ENCODE measurements at regions not wholly inside any gene's neighbourhood (a gene's known extent, or its start where the extent isn't known, plus 50 kb on each side); places are given as distances from the start of the nearest gene placed in this dataset.

DNA sequence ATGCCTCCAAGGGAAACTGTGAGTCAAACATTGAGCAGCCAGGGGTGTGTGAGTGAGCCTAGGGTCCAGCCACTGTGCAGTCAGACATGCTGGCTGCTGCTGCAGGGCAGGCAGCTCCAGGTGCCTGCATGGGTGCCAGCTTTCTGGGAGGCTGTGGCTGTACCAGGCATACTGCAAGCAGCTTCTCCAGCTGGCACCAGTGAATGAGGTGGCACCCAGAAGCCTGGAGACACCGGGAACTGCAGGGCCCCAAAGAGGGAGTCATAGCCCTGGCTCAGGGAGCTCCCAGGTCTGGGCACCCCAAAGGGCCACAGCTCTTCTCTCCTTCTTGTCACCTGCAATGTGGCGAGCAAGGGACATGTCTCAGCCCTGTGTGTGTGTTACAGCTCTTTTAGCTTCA is 283.2 kb downstream of the RPRM start:
- no peak for DNase-seq (ENCODE audit: low spot score)

DNA sequence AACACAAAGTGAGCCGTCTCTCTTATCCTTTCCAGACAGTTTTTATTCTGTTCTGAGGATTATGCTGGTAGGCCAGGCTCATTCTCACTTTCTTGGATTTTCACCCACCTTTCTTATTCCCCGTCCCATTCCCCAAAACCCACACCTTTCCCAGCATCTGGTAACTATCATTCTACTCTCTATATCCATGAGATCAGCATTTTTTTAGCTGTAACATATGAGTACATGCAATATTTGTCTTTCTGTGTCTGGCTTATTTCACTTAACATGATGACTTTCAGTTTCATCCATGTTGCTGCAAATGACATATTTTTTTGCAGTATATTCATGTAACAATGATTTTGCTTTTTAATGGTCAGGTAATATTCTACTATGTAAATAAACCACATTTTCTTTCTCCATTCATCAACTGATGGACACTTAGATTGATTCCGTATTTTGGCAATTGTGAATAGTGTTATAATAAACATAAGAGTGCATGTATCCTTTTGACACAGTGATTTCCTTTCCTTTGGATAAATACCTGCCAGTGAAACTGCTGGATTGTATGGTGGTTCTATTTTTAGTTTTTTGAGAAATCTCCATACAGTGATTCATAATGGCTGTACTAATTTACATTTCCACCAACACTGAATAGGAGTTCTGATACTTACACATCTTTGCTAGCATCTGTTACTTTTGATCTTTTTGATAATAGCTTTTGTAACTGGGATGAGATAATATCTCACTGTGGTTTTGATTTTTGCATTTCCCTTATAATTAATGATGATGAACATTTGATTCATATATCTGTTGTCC is 289.3 kb downstream of the RPRM start:
- DNase-seq (ENCODE audit: low spot score): no peak

DNA sequence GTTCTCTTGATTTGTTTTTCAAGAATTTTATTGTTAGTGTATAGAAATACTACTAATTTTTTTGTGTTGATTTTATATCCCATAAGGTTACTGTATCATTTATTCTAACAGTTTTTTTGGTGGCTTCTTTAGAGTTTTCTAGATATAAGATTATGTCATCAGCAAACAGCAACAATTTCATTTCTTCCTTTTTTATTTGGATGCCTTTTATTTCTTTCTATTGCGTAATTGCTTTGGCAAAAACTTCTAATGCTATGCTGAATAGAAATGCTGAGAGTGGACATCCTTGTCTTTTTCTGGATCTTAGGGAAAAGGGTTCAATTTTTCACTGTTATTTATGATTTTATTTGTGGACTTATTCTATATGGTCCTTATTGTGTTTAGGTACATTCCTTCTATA is 298.8 kb downstream of the RPRM start:
- no peak for DNase-seq (ENCODE audit: low spot score)

DNA sequence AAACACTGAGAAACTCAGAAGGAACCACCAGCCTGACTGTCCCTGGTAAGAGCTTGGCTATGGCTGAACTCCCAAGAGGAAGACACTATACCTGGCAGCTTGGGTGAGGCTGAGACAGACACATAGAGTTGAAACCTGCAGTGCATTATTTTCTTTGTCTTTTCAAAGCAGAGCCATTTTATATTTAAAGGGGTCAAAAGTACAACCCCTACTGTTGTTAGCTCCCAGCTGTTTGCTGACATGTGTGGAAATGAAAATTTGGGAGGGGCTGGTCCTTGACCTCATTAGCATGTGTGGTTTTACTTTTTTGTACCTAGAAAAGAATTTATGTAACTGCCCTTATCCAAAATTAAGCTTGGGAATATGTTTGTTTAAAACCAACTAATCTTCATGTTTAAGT is 309.0 kb downstream of the RPRM start:
- DNase-seq (ENCODE audit: low spot score): no peak

DNA sequence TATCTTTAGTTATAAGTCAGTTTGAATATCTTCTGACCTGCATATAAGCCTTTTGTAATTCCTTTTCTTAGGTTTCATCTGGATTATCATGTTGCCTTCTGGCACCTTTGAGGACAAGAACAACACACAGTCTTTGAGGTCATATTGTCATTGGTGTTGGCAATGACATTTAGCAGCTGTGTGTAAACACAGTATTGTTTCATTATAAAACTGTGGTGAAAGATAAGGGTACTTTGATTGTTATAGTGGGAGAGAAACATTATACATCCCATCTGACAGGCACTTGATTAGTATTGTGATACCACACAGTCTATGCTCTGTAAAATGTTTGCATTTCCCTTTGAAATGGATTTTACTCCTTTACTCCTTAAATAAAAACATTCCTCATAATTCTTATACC is 313.5 kb downstream of the RPRM start:
- no peak for DNase-seq (ENCODE audit: low spot score)

DNA sequence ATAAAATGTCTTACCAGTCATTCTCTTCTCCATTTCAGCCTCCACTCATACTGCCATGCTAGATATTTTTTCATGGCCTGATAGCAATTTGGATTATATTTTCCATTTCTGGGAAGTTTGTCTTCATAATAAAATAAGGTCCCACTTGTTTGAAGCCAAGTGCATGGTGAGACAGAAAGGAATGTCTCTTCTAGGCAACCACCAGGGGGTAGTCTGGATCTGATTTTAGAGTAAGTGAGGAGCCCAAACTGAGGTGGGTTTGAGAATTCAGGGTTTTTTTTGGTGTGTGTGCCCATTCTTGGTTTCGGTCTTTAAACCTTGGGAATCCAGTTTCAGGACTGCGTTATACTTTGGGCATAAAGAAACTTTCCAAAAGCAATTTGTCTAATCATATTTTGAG is 315.5 kb downstream of the RPRM start:
- no peak for DNase-seq (ENCODE audit: low spot score)

DNA sequence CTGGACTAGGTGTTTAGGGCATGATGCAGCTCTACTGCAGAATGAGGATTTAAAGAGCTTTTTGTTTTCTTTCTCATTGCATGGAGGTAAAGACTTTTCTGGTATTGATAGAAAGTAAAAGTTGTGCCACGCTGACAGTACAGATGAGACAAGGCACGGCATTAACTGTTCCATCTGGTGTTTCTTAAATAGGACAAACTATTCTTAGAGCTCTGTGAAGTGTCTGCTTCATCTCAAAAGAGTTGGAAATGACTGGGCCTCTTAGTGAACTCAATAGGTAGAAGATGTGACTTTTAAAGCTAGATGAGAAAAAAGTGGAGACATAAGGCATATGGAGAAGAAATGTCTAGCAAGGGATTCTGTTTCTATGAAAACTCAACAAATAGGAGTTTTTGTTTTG is 321.8 kb downstream of the RPRM start:
- DNase-seq (ENCODE audit: low spot score): no peak

DNA sequence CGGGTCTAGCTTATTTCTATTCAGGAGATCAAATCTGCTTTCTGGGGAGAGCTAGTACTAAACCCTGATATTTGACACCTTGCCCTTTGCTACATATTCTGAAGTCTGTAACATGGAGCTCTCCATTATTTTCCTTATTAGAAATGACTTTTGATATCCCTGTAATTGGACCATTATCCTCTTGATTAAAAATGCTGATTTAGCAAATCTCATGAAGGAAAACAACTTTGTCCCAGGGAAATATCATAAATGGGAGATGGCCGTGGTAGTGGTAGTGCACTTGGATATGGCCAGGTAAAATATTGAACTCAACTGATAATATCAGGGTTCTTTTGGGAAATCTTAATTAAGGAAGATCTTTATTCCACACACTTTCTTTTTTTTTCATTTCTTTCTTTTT is 326.5 kb downstream of the RPRM start:
- no peak for DNase-seq (ENCODE audit: low spot score)

DNA sequence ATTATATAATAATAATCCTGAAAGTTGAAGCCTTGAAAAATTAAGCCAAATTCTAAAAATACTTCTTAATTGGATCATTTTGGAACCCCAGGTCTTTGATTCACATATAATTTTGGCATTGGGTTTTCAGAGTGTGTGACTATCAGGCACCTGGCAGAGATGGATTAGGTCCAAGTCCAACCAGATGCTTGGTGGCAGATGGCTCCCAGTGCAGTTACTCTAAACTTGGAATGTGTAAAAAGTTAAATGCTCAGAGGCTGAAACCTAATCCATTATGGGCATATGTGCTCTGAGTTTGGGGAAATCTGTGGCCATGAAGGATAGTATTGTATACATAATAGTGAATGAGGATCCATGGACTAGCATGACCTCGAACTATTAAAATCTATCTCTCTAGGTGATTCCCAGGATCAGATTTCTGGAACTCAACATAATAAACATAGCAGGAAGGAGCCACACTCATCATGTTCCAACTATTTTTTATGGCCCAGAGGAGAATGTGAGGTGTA is 333.0 kb downstream of the RPRM start:
- no peak for DNase-seq (ENCODE audit: low spot score)

DNA sequence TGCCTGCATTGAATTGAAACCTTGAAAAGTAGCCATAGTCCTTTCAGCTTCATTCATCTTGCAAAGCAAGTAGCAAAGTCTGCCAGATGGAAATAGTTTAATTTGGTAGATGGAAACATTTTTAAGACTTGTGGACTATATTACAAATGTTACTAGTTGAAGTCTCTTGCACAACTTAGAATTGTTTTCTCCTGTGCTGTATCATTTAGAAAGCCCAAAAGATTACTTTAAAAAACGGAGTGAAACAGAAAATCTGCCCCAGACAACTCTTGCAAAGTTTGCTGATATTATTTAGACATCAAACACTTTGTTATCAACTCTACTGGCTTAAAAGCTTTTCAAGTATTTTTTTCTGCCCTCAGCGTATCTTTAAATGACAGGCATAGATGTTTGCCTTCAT is 335.0 kb downstream of the RPRM start:
- DNase-seq (ENCODE audit: low spot score): no peak

DNA sequence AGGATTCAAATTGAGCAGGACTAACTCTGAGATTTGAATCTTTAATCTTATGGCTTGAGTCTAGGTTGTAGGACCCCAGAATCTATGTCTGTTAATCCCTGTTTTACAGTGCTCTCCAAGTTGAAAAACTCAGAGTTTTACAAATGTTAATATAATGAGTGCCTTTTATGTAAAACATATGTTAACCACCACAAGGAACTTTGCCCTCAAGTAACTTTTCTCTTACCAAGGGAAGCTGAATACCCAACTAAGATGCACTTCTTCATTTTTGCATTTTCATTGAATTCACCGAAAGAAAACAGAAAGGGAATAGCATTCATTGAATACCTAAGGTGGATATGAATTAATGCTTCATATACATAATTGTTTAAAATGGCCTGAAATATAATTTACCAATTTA is 338.1 kb downstream of the RPRM start:
- DNase-seq (ENCODE audit: low spot score): no peak

DNA sequence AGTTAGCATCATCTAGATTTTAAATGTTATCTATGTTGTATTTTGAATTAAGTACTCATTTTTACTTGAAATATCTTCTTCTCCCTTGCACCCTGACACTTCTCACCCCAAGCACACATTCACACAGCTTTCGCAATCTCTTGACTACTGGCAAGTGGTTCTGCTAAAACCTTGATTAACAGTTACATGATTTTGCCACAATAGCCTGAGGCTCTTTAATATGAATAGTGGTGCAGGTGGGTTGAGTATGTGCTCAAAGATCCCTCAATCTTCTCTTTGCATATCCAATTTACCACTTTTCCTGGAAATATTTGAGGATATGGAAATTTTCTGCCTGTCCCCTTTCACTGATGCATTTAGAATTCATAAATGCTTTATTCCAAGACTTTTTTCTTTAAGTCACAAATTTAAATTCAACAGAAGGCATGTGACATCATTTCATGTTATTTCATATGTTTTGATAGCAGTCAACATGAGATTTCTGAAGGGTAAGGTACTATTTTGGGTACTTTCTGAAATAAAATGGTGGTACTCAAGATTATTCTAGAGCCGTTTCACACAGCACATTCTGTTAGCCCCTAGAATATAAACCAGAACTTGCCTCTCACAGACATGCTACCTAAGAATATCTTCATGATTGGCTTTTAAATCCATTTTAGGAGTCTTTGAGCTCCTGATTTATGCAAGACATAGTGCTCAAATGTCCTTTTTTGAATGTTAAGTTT is 339.7 kb downstream of the RPRM start:
- no peak for DNase-seq (ENCODE audit: low spot score)

DNA sequence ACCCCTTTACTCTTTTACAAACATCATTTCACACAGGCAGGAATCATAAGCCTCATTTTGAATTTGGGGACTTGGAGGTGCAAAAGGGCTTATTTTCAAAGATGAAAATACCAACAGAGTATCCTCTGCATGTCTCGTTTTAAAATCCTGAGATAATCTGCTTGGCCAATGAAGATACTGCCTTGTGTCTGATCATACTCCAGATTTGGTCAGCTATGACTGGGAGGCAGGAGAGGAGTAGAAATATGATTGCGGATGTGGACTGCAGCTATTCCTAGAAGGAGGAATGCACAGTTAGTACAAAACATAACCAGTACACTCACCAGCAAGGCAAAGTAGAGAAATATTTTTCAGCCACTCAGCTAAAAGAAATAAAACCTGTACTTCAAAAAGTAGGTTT is 342.3 kb downstream of the RPRM start:
- no peak for DNase-seq (ENCODE audit: low spot score)

DNA sequence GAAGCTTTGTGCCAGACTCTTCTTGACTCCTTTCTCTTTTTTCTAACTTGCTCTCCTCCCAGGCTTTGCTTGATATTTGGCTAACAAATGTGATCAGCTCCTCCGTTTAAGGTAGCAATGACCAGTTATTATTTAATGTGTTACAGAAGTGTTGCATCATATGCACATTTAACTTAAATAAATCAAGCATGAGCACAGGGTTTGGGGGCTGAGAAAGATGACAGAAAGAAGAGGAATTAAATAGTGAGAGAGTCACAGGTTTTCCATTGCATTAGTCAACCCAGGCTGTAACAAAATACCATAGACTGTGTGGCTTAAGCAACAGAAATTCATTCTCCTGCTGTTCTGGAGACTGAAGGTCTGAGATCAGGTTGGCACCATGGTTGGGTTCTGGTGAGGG is 343.8 kb downstream of the RPRM start:
- DNase-seq (ENCODE audit: low spot score): no peak

DNA sequence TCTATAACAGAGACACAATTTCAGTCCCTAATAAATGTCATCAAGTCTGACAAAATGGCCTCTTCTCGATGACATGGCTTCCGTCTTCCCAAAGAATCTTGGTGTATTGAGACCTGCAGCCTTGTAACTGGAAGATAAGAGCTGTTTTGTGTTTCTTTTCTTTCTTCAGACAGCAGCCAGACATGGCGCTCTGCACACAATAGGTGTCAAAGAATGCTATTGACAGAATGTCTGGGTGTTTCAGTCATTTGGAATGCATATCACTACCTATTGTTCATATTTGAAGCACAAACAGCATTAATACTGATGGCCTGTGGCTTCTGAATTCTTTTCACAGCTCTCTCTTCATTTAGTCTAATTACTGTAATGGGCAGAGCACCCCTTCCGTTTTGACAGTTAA is 344.8 kb downstream of the RPRM start:
- DNase-seq (ENCODE audit: low spot score): no peak

DNA sequence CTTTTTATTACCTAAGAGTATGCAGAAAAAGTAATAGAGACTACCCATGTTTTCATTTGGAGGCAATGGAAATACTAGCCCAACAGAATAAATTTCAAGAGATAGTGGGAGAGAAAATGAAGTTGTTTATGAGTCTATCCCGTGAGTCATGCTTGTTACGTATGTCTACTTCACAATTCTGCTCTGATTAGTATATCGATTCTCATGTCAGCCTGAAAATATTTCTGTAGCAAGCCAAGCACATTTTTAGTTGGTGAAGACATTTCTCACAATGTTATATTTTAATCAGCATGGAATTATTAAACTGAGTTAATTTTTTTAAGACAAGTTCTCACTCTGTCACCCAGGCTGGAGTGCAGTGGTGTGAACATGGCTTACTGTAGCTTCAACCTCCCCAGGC is 346.1 kb downstream of the RPRM start:
- no peak for DNase-seq (ENCODE audit: low spot score)

DNA sequence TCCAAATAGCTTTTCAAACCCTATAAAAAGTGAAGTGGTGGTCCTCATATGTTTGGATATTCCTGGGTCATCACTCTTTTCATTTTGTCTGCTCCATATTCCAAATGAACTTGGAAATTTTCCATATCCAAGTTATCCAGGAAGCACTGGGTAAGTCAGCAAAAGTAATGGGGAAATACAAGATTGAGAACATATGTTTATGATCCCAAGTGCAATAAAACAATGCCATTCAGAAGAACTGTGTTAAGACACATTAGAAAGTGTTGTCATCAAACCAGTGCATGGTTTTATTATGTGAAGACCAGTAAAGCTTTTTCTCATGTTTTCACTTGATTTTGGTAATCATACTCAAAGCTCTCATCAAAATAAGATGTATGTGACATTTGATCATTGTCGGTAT is 363.4 kb downstream of the RPRM start:
- no peak for DNase-seq (ENCODE audit: low spot score)

DNA sequence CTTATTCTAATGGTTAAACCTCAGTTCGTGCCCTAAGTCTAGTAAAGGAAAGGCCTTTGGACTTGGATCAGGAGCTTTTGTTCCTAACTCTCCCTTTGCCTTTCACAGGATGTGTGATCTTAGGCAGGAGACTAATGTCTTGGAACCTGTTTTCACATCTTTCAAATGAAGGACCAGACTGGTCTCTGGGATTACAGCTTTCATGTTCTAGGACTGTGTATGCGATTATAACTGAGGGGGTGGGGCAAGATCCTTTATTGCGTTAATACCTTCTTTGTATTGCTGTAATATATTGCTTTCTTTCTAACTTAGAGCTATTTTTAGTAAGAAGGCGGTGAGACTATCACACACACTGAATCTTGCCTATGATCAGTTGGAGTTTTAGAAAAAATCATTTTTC is 368.1 kb downstream of the RPRM start:
- DNase-seq (ENCODE audit: low spot score): no peak

DNA sequence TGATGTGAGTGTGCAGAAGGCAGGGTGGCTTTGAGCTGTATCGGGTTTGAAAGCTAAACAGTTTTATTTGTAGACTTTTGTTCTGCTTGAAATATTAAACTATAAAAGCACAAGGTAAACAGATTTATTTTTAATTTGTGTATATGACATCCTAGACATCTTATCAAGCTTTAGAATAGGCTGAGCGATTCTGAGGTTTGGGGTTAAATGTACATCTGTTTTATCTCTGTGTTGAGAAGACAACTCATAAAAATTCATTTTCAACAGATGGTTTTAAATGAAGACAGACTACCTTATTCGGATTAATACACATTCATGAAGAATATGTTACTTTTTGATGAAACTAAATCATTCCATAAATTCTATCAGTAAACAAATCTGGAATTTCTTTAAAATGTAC is 368.8 kb downstream of the RPRM start:
- no peak for DNase-seq (ENCODE audit: low spot score)

DNA sequence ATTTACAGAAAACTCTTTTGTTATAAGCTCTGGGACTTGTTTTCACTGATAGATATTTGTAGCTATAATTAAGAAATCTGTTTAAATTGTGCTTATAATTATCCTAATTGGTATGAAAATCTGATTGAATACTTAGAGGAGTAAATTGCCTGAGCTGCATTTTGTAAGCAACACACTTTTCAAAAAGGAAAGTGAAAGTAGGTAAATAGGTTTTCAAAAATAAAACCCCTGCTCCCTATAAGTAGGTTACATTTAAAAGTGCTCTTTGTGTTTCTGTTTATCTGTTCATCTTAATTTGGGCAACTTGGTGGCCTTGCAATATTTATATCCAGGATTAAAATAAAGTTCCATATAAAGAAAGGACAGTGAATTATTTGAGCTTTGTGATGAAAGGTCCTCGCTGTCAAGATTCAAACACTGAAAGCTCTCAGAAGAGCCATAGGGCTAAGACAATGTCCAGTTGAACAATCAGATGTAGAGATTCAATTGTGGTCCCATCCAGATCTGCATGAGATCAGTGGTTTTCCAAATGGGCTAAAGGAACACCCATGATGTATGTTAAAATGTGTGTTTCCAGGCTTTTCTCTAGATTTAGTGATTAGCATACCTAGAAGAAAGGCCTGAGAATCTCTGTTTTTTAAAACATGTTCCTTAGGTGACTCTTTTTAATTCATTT is 371.6 kb downstream of the RPRM start:
- no peak for DNase-seq (ENCODE audit: low spot score)

DNA sequence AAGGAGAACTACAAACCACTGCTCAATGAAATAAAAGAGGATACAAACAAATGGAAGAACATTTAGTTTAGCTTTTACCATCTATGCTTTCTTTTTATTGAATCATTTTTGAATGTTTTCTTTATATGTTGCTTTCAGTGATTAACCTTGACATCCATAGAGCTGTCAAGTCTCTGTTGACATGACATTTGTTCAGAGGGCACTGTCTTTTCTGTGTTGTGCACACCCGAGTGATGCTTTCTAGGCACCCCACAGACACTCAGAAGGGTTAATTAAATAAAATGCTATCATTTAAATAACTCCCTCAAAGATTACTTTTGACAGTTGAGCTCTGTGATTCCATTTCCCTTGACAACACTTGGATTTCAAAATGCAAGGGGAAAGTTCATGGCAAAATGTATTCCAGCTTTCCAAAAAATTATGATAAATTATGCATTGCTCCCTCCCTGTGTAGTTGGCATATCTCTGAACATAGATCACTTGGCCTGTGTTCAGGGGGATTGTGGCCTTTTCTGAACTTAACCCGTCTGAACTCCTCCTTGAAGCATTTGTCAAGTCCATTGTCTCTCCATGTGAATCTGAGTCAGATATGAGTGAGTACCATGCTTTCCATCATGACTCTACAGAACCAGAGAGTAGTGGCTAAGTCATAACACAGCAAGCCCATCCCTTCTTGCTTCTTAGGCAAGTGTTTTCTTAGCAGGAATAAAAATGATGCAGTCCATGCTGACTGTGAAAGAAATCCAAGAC is 372.6 kb downstream of the RPRM start:
- DNase-seq (ENCODE audit: low spot score): no peak

DNA sequence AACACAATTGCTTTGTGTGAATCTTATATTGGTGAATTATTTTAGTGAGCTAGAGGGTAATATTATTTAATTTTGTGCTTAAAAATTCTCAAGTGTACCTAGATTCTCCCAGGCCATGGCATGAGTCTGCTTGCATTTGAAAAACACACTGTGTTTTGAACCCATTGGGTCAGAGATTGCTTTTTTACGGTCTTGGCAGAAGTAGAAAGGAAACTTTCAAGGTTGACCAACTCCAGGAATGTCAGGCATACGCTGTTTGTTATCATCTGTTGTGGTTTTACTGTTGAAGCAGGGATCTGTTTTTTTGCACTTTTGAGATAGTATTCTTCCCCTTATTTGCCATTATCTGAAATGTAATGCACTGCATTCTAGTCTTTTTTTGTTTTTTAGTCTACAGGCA is 377.4 kb downstream of the RPRM start:
- no peak for DNase-seq (ENCODE audit: low spot score)
